Transverse colon (tissue), 4 donors: ENCODE measurements at regions not wholly inside any gene's neighbourhood (a gene's known extent, or its start where the extent isn't known, plus 50 kb on each side); places are given as distances from the start of the nearest gene placed in this dataset.

Experiments used
- CTCF ChIP-seq, 5 experiments: fragments of 200-600 bp in 3 of 5; fragments of 450-650 bp in 2 of 5; sonication (generic) in 3 of 5; IDR thresholded peaks; 1 replicate in 2 of 5; 2 replicates in 3 of 5; pipeline ENCODE4 v1.5.1; 2016 to 2017; ENCODE audit warnings: antibody characterized with exemption in 5 of 5, inconsistent platforms in 3 of 5, mild to moderate bottlenecking in 2 of 5, moderate library complexity in 1 of 5
- EP300 ChIP-seq: sonication (generic); formaldehyde crosslinking; IDR thresholded peaks from one replicate; pipeline ENCODE4 v1.6.1; 2017; ENCODE audit warnings: antibody characterized with exemption, low read depth
- POLR2A ChIP-seq: fragments of 450-650 bp; IDR thresholded peaks from one replicate; pipeline ENCODE4 v1.6.1; 2016; ENCODE audit warnings: antibody characterized with exemption, mild to moderate bottlenecking, moderate library complexity
- POLR2AphosphoS5 ChIP-seq, 3 donors: sonication (generic); formaldehyde crosslinking; IDR thresholded peaks; one replicate each; pipeline ENCODE4 v1.6.1; 2016; ENCODE audit warnings: antibody characterized with exemption in 3 of 3

GRCh38 chr13:100848304-100848703, 173.7 kb upstream of the TMTC4 start:
- TF ChIP-seq POLR2AphosphoS5 (IDR thresholded peaks at IDR 0.05) (no peak), CTCF (IDR thresholded peaks at IDR 0.05) (no peak), POLR2A (no peak), EP300 (no peak)
